ENCODE measurements at regions not wholly inside any gene's neighbourhood (a gene's known extent, or its start where the extent isn't known, plus 50 kb on each side); places are given as distances from the start of the nearest gene placed in this dataset.

GRCh38 chr2:176774766-176775451 is 437.7 kb upstream of the HNRNPA3 start:
- no peak for DNase-seq
- no peak for TF ChIP-seq CTCF (IDR thresholded peaks at IDR 0.05; ENCODE audit: low read depth, low read length)
- Histone ChIP-seq H3K27me3 (no peaks in the 10 kb centered on the region), H3K9me3 (no peaks in the 10 kb centered on the region), H3K4me3 (ENCODE audit: low read depth, low read length) (no peak overlapping the region), H3K36me3 (no peaks in the 10 kb centered on the region), H3K4me1 (no peaks in the 10 kb centered on the region)

DNA sequence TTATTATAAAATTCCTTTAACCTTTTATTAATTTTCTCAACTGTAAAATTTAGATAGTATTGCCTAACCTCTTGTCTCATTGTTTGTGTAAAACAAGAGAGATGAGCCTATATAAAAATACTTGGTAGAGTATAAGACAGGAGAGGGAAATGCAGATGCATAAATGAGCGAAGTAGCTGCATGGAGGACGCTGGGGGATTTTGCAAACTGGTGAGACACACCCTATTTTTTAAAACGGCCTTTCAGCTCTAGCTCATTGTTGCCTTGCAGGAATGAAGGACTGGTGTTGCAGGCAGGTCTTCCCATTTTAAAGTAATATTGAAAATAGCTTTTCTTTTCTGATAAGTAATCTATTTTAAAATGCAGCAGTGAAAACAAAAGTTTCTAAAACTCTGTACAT is 435.3 kb upstream of the HNRNPA3 start:
- no peaks in the 10 kb centered on the region for H3K4me1 ChIP-seq
- TF ChIP-seq CTCF (IDR thresholded peaks at IDR 0.05; ENCODE audit: low read depth, low read length), result no peak
- no peak for DNase-seq
- H3K27me3 ChIP-seq, result no peaks in the 10 kb centered on the region
- H3K4me3 ChIP-seq (ENCODE audit: low read depth, low read length), result no peak overlapping the region
- no peaks in the 10 kb centered on the region for H3K36me3 ChIP-seq
- no peaks in the 10 kb centered on the region for H3K9me3 ChIP-seq

GRCh38 chr2:176779917-176780316 is 432.7 kb upstream of the HNRNPA3 start:
- no peak overlapping the region for H3K4me3 ChIP-seq (ENCODE audit: low read depth, low read length)
- TF ChIP-seq CTCF (IDR thresholded peaks at IDR 0.05; ENCODE audit: low read depth, low read length), result no peak
- no peaks in the 10 kb centered on the region for H3K27me3 ChIP-seq
- no peaks in the 10 kb centered on the region for H3K36me3 ChIP-seq
- H3K4me1 ChIP-seq, result no peaks in the 10 kb centered on the region
- no peak for DNase-seq
- no peaks in the 10 kb centered on the region for H3K9me3 ChIP-seq

GRCh38 chr2:176780348-176780747 is 432.2 kb upstream of the HNRNPA3 start:
- Histone ChIP-seq H3K9me3 (no peaks in the 10 kb centered on the region), H3K4me1 (no peaks in the 10 kb centered on the region), H3K27me3 (no peaks in the 10 kb centered on the region), H3K4me3 (ENCODE audit: low read depth, low read length) (no peak overlapping the region), H3K36me3 (no peaks in the 10 kb centered on the region)
- no peak for TF ChIP-seq CTCF (IDR thresholded peaks at IDR 0.05; ENCODE audit: low read depth, low read length)
- no peak for DNase-seq

DNA sequence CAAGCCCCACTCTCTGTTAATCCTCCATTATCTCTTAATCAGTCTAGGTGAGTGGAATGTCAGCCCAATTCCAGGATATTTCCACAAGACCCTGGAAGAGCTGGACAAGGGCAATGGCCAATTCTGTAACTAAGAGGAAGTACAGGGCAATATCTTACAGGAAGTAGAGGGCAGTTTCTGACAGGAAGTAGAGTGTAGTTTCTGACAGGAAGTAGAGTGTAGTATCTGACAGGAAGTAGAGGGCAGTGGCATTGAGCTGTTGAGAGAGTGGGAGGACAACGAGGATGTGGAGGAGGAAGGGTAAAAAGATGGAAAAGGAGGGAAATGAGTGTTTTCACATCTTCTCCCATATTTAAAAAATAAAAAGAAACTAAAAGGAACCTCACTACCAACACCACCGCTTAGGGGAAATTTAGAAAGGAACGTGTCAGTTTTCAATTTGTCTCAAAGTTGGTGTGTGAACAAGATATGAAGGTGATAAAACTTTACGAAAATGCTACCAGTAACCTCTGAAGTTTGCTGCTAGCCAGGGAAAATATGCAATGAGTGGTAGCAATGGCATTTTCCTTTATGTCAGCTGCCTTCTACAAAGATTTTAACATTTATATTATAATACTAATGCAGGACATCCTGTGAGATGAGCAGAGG is 430.9 kb upstream of the HNRNPA3 start:
- no peak overlapping the region for H3K4me3 ChIP-seq (ENCODE audit: low read depth, low read length)
- no peaks in the 10 kb centered on the region for H3K9me3 ChIP-seq
- H3K36me3 ChIP-seq, result no peaks in the 10 kb centered on the region
- no peak for TF ChIP-seq CTCF (IDR thresholded peaks at IDR 0.05; ENCODE audit: low read depth, low read length)
- H3K27me3 ChIP-seq, result no peaks in the 10 kb centered on the region
- no peaks in the 10 kb centered on the region for H3K4me1 ChIP-seq
- no peak for DNase-seq

GRCh38 chr2:176784633-176785200 is 427.9 kb upstream of the HNRNPA3 start:
- H3K27me3 ChIP-seq, result no peaks in the 10 kb centered on the region

More at GRCh38 chr2:176784633-176785200, 427.9 kb upstream of the HNRNPA3 start:
- no peaks in the 10 kb centered on the region for H3K4me1 ChIP-seq
- H3K9me3 ChIP-seq, result no peaks in the 10 kb centered on the region
- H3K36me3 ChIP-seq, result no peaks in the 10 kb centered on the region
- no peak overlapping the region for H3K4me3 ChIP-seq (ENCODE audit: low read depth, low read length)
- TF ChIP-seq CTCF (IDR thresholded peaks at IDR 0.05; ENCODE audit: low read depth, low read length), result no peak
- no peak for DNase-seq
